Endothelial cell (in vitro differentiated cells): ENCODE measurements at regions not wholly inside any gene's neighbourhood (a gene's known extent, or its start where the extent isn't known, plus 50 kb on each side); places are given as distances from the start of the nearest gene placed in this dataset.

Experiments used
- DNase-seq: peaks from one replicate; pipeline ENCODE4 v3.0.0; 2021; ENCODE audit warnings: low spot score
- H3K27ac Mint-ChIP-seq: one replicate; pipeline ENCODE4 v1.8.0; 2021; ENCODE audit warnings: mixed read lengths, inconsistent platforms; ENCODE audit not compliant: unreplicated experiment
- H3K27me3 Mint-ChIP-seq: one replicate; pipeline ENCODE4 v1.8.0; 2021; ENCODE audit warnings: mild to moderate bottlenecking, moderate library complexity, mixed read lengths, inconsistent platforms; ENCODE audit not compliant: unreplicated experiment
- H3K36me3 Mint-ChIP-seq: one replicate; pipeline ENCODE4 v1.8.0; 2021; ENCODE audit warnings: mild to moderate bottlenecking, low read depth, mixed read lengths, inconsistent platforms; ENCODE audit not compliant: unreplicated experiment
- H3K4me1 Mint-ChIP-seq: one replicate; pipeline ENCODE4 v1.8.0; 2021; ENCODE audit warnings: mild to moderate bottlenecking, mixed read lengths, inconsistent platforms; ENCODE audit not compliant: unreplicated experiment
- H3K4me3 Mint-ChIP-seq: one replicate; pipeline ENCODE4 v1.8.0; 2021; ENCODE audit warnings: mild to moderate bottlenecking, mixed read lengths, inconsistent platforms; ENCODE audit not compliant: unreplicated experiment
- H3K9me3 Mint-ChIP-seq: one replicate; pipeline ENCODE4 v1.8.0; 2021; ENCODE audit warnings: mixed read lengths, inconsistent platforms; ENCODE audit not compliant: unreplicated experiment
- CTCF ChIP-seq: fragments of 200-600 bp; sonication (generic); IDR thresholded peaks from one replicate; pipeline ENCODE4 v1.5.0; 2021; ENCODE audit warnings: antibody characterized with exemption; ENCODE audit not compliant: unreplicated experiment

GRCh38 chr12:46526233-46526632, 153.7 kb upstream of the SLC38A2 start:
- no peak for TF ChIP-seq CTCF
- H3K4me1 Mint-ChIP-seq, result peaks cover 2% of the 10 kb centered on the region
- H3K9me3 Mint-ChIP-seq, result peaks cover 10% of the 10 kb centered on the region

GRCh38 chr12:46524778-46525177, 152.2 kb upstream of the SLC38A2 start:
- no peak for TF ChIP-seq CTCF
- H3K27ac Mint-ChIP-seq, result no peak overlapping the region
- peaks cover 5% of the 10 kb centered on the region for H3K27me3 Mint-ChIP-seq
- no peak overlapping the region for H3K4me3 Mint-ChIP-seq
- H3K9me3 Mint-ChIP-seq, result peaks cover 5% of the 10 kb centered on the region
- DNase-seq, result no peak
- H3K4me1 Mint-ChIP-seq, result no peaks in the 10 kb centered on the region
- H3K36me3 Mint-ChIP-seq, result no peaks in the 10 kb centered on the region

More at GRCh38 chr12:46526233-46526632, 153.7 kb upstream of the SLC38A2 start:
- Mint-ChIP-seq H3K36me3 (peaks cover 4% of the 10 kb centered on the region), H3K27ac (no peak overlapping the region), H3K4me3 (no peak overlapping the region), H3K27me3 (peaks cover 9% of the 10 kb centered on the region)
- no peak for DNase-seq

- no peaks in the 10 kb centered on the region for H3K36me3 Mint-ChIP-seq
- H3K4me3 Mint-ChIP-seq, result no peak overlapping the region
- no peak for TF ChIP-seq CTCF
- no peaks in the 10 kb centered on the region for H3K4me1 Mint-ChIP-seq
- H3K27ac Mint-ChIP-seq, result no peak overlapping the region
- peaks cover 5% of the 10 kb centered on the region for H3K27me3 Mint-ChIP-seq
- DNase-seq, result no peak
- peaks cover 1% of the 10 kb centered on the region for H3K9me3 Mint-ChIP-seq
Observed at GRCh38 chr12:46523863-46524770, 151.5 kb upstream of the SLC38A2 start.

- no peaks in the 10 kb centered on the region for H3K36me3 Mint-ChIP-seq
- no peak overlapping the region for H3K4me3 Mint-ChIP-seq
- no peak for DNase-seq
- H3K27me3 Mint-ChIP-seq, result peaks cover 5% of the 10 kb centered on the region
- no peak overlapping the region for H3K27ac Mint-ChIP-seq
- H3K4me1 Mint-ChIP-seq, result no peaks in the 10 kb centered on the region
- no peak for TF ChIP-seq CTCF
- H3K9me3 Mint-ChIP-seq, result no peaks in the 10 kb centered on the region
Observed at GRCh38 chr12:46523446-46523845, 150.9 kb upstream of the SLC38A2 start.

- Mint-ChIP-seq H3K9me3 (no peaks in the 10 kb centered on the region), H3K4me1 (no peaks in the 10 kb centered on the region), H3K27me3 (peaks cover 5% of the 10 kb centered on the region), H3K36me3 (no peaks in the 10 kb centered on the region), H3K27ac (no peak overlapping the region), H3K4me3 (no peak overlapping the region)
- DNase-seq, result no peak
- TF ChIP-seq CTCF, result no peak
Observed at GRCh38 chr12:46522071-46522470, 149.5 kb upstream of the SLC38A2 start.
